Lower lobe of right lung (tissue), 2 donors: ENCODE measurements at regions not wholly inside any gene's neighbourhood (a gene's known extent, or its start where the extent isn't known, plus 50 kb on each side); places are given as distances from the start of the nearest gene placed in this dataset.

ENCODE experiments used
- ATAC-seq, 2 donors: fragments of 200-7000 bp; cut with Tn5 transposase; one replicate each; pipeline ENCODE4 v1.9.1; 2020 to 2022; ENCODE audit warnings: mild to moderate bottlenecking in 2 of 2, moderate library complexity in 2 of 2
- DNase-seq: peaks from one replicate; pipeline ENCODE4 v3.0.0-alpha.2; 2020
- H3K27ac ChIP-seq: fragments of 200-600 bp; one replicate; pipeline ENCODE4 v1.8.0; 2022
- H3K27me3 ChIP-seq: fragments of 200-600 bp; one replicate; pipeline ENCODE4 v1.8.0; 2022; ENCODE audit warnings: low read depth
- H3K36me3 ChIP-seq: fragments of 200-600 bp; one replicate; pipeline ENCODE4 v1.8.0; 2022; ENCODE audit warnings: mild to moderate bottlenecking
- H3K4me1 ChIP-seq: fragments of 200-600 bp; one replicate; pipeline ENCODE4 v1.8.0; 2022
- H3K4me3 ChIP-seq: fragments of 200-600 bp; one replicate; pipeline ENCODE4 v1.8.0; 2022; ENCODE audit warnings: mild to moderate bottlenecking
- H3K9me3 ChIP-seq: fragments of 200-600 bp; one replicate; pipeline ENCODE4 v1.8.0; 2022
- intact Hi-C: fragments of 100-400 bp; cut with DNase I; formaldehyde crosslinking; loops from one replicate; pipeline ENCODE4 v1.11.0; 2022
- TF ChIP-seq, protein P1 (sequence below): fragments of 200-600 bp; IDR thresholded peaks from one replicate; pipeline ENCODE4 v1.8.0; 2022; ENCODE audit warnings: antibody characterized with exemption, mild to moderate bottlenecking
- donor health status: DM: no; HTN: yes; CAD: no; lungs with severe emphysema.

DNA sequence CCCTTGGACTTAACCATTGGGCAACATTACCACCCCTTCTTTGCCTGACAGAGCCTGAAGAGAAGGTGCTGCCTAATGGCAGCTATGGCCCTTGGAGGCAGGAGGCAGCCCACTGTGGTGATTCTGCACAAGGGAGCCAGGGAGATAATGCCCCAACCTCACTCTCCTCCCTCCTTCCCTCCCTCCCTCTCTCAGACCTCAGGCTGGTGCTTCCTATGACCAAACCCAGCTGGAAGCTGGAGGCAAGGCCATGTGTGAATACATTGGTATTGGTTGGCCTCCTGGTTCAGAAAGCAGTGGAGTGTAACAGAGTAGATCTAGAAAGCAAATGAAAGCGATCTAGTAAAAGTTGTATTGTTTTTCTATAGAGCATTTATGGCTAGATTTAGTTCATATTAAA, 233.1 kb downstream of the CSNK2A3 start:
- DNase-seq: no peak
- H3K27me3 ChIP-seq: no peaks in the 10 kb centered on the region
- H3K4me3 ChIP-seq: no peak overlapping the region
- no peak overlapping the region for H3K27ac ChIP-seq
- TF ChIP-seq, protein P1, sequence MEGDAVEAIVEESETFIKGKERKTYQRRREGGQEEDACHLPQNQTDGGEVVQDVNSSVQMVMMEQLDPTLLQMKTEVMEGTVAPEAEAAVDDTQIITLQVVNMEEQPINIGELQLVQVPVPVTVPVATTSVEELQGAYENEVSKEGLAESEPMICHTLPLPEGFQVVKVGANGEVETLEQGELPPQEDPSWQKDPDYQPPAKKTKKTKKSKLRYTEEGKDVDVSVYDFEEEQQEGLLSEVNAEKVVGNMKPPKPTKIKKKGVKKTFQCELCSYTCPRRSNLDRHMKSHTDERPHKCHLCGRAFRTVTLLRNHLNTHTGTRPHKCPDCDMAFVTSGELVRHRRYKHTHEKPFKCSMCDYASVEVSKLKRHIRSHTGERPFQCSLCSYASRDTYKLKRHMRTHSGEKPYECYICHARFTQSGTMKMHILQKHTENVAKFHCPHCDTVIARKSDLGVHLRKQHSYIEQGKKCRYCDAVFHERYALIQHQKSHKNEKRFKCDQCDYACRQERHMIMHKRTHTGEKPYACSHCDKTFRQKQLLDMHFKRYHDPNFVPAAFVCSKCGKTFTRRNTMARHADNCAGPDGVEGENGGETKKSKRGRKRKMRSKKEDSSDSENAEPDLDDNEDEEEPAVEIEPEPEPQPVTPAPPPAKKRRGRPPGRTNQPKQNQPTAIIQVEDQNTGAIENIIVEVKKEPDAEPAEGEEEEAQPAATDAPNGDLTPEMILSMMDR: no peak
- ATAC-seq: no peak
- H3K36me3 ChIP-seq: no peaks in the 10 kb centered on the region
- H3K9me3 ChIP-seq: no peaks in the 10 kb centered on the region
- intact Hi-C loops: no loop called here
- no peaks in the 10 kb centered on the region for H3K4me1 ChIP-seq

- H3K4me1 ChIP-seq: no peaks in the 10 kb centered on the region
- no peaks in the 10 kb centered on the region for H3K27me3 ChIP-seq
- peak; percentile 49 to 78 for ATAC-seq
- TF ChIP-seq, protein P1: no peak
- H3K9me3 ChIP-seq: peaks cover 10% of the 10 kb centered on the region
- no peaks in the 10 kb centered on the region for H3K36me3 ChIP-seq
- no peak for DNase-seq
- H3K27ac ChIP-seq: no peak overlapping the region
- H3K4me3 ChIP-seq: no peak overlapping the region
- intact Hi-C loops: no loop called here
These were observed 235.3 kb downstream of the CSNK2A3 start for GRCh38 chr11:11117730-11118129.

- Histone ChIP-seq H3K4me3 (no peak overlapping the region), H3K9me3 (peaks cover 10% of the 10 kb centered on the region), H3K27me3 (no peaks in the 10 kb centered on the region), H3K27ac (no peak overlapping the region), H3K4me1 (no peaks in the 10 kb centered on the region), H3K36me3 (no peaks in the 10 kb centered on the region)
- TF ChIP-seq, protein P1: no peak
- intact Hi-C loops: no loop called here
- ATAC-seq (no peak), DNase-seq (no peak)
These were observed 237.6 kb downstream of the CSNK2A3 start for GRCh38 chr11:11115475-11115874.

DNA sequence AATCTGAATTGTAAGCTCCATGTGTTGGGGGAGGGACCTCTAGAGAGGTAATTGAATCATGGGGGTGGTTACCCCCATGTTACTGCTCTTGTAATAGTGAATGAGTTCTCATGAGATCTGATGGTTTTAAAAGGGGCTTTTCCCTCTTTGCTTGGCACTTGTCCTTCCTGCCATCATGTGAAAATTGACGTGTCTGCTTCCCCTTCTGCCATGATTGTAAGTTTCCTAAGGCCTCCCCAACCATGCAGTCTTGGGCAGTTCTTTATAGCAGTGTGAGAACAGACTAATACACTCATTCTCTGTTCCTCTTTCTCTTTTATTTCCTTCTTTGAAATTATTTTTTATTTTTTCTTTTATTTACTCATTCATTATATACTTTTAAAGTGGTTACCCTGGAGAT, 239.4 kb downstream of the CSNK2A3 start:
- no peak for ATAC-seq
- Histone ChIP-seq H3K27me3 (no peaks in the 10 kb centered on the region), H3K4me1 (no peaks in the 10 kb centered on the region), H3K27ac (no peak overlapping the region), H3K4me3 (no peak overlapping the region), H3K36me3 (no peaks in the 10 kb centered on the region), H3K9me3 (peaks cover 10% of the 10 kb centered on the region)
- intact Hi-C loops: no loop called here
- DNase-seq: no peak
- TF ChIP-seq, protein P1: no peak

GRCh38 chr11:11108026-11108425, 245.0 kb downstream of the CSNK2A3 start:
- no peak for ATAC-seq
- H3K27ac ChIP-seq: no peak overlapping the region
- peaks cover under 1% of the 10 kb centered on the region for H3K9me3 ChIP-seq
- no peak overlapping the region for H3K4me3 ChIP-seq
- no peaks in the 10 kb centered on the region for H3K36me3 ChIP-seq
- H3K27me3 ChIP-seq: no peaks in the 10 kb centered on the region
- intact Hi-C loops: no loop called here
- no peaks in the 10 kb centered on the region for H3K4me1 ChIP-seq
- TF ChIP-seq, protein P1: no peak
- no peak for DNase-seq
